Loucy (cell line): ENCODE measurements at regions not wholly inside any gene's neighbourhood (a gene's known extent, or its start where the extent isn't known, plus 50 kb on each side); places are given as distances from the start of the nearest gene placed in this dataset.

Experiments
- H2AFZ ChIP-seq: fragments of 200-600 bp; sonication (generic); 2 replicates; pipeline ENCODE4 v1.6.0; 2016; ENCODE audit warnings: antibody characterized with exemption, mild to moderate bottlenecking, low read length, moderate library complexity
- H3F3A ChIP-seq: fragments of 200-600 bp; 2 replicates; pipeline ENCODE4 v1.6.0; 2016; ENCODE audit warnings: antibody characterized with exemption, low read depth, mild to moderate bottlenecking
- H3K27me3 ChIP-seq: fragments of 200-600 bp; sonication (generic); 2 replicates; pipeline ENCODE4 v1.6.1; 2014; ENCODE audit warnings: low read length, mild to moderate bottlenecking; ENCODE audit not compliant: insufficient read depth, poor library complexity, severe bottlenecking
- H3K36me3 ChIP-seq: fragments of 200-600 bp; sonication (generic); 2 replicates; pipeline ENCODE4 v1.6.1; 2016; ENCODE audit warnings: low read length; ENCODE audit not compliant: insufficient read depth
- H3K4me1 ChIP-seq: fragments of 200-600 bp; sonication (generic); 2 replicates; pipeline ENCODE4 v1.5.1; 2014; ENCODE audit warnings: low read length, mild to moderate bottlenecking; ENCODE audit not compliant: insufficient read depth, poor library complexity, severe bottlenecking
- H3K4me2 ChIP-seq: fragments of 200-600 bp; sonication (generic); 2 replicates; pipeline ENCODE4 v1.6.0; 2014; ENCODE audit warnings: antibody characterized with exemption, low read length, low read depth, mild to moderate bottlenecking; ENCODE audit not compliant: poor library complexity, severe bottlenecking
- H3K4me3 ChIP-seq: fragments of 200-600 bp; sonication (generic); 2 replicates; pipeline ENCODE4 v1.5.1; 2014; ENCODE audit warnings: low read length, mild to moderate bottlenecking, mixed read lengths; ENCODE audit not compliant: poor library complexity, severe bottlenecking
- H3K79me2 ChIP-seq: fragments of 200-600 bp; sonication (generic); 2 replicates; pipeline ENCODE4 v1.6.1; 2014; ENCODE audit warnings: low read length; ENCODE audit not compliant: insufficient read depth
- H3K9ac ChIP-seq: fragments of 200-600 bp; sonication (generic); 2 replicates; pipeline ENCODE4 v1.6.0; 2014; ENCODE audit warnings: mild to moderate bottlenecking, low read depth, low read length, moderate library complexity; ENCODE audit not compliant: poor library complexity, severe bottlenecking
- H3K9me2 ChIP-seq: fragments of 200-600 bp; sonication (generic); replicated peaks from 2 replicates; pipeline ENCODE4 v1.6.1; 2016; ENCODE audit warnings: low read depth, low read length, mixed read lengths
- H3K9me3 ChIP-seq: fragments of 200-600 bp; sonication (generic); 2 replicates; pipeline ENCODE4 v1.6.1; 2014; ENCODE audit warnings: mild to moderate bottlenecking, antibody characterized with exemption, low read length, low read depth; ENCODE audit not compliant: insufficient read depth
- H4K20me1 ChIP-seq: fragments of 200-600 bp; sonication (generic); 2 replicates; pipeline ENCODE4 v1.6.0; 2014; ENCODE audit warnings: antibody characterized with exemption, low read length, mild to moderate bottlenecking; ENCODE audit not compliant: insufficient read depth, poor library complexity, severe bottlenecking
- CTCF ChIP-seq: fragments of 200-600 bp; sonication (generic); conservative IDR thresholded peaks from 2 replicates; pipeline ENCODE4 v1.5.1; 2014; ENCODE audit warnings: mild to moderate bottlenecking, antibody characterized with exemption, low read length
- EZH2phosphoT487 ChIP-seq: fragments of 200-600 bp; IDR thresholded peaks from 2 replicates; pipeline ENCODE4 v1.6.1; 2018; ENCODE audit warnings: antibody characterized with exemption, mild to moderate bottlenecking, moderate library complexity, borderline replicate concordance

- H3K9ac ChIP-seq: no peak overlapping the region
- no peaks in the 10 kb centered on the region for H3K79me2 ChIP-seq
- no peaks in the 10 kb centered on the region for H3K36me3 ChIP-seq
- H3K4me1 ChIP-seq: no peaks in the 10 kb centered on the region
- no peaks in the 10 kb centered on the region for H4K20me1 ChIP-seq
- no peaks in the 10 kb centered on the region for H3K9me3 ChIP-seq
- H3K4me2 ChIP-seq: no peak overlapping the region
- H3K4me3 ChIP-seq: no peak overlapping the region
- no peaks in the 10 kb centered on the region for H3K27me3 ChIP-seq
- TF ChIP-seq EZH2phosphoT487 (no peak), CTCF (no peak)
- no peaks in the 10 kb centered on the region for H3K9me2 ChIP-seq
- H3F3A ChIP-seq: no peaks in the 10 kb centered on the region
- no peak overlapping the region for H2AFZ ChIP-seq
Observed at GRCh38 chr14:44768935-44769334, 192.8 kb downstream of the KLHL28 start.

DNA sequence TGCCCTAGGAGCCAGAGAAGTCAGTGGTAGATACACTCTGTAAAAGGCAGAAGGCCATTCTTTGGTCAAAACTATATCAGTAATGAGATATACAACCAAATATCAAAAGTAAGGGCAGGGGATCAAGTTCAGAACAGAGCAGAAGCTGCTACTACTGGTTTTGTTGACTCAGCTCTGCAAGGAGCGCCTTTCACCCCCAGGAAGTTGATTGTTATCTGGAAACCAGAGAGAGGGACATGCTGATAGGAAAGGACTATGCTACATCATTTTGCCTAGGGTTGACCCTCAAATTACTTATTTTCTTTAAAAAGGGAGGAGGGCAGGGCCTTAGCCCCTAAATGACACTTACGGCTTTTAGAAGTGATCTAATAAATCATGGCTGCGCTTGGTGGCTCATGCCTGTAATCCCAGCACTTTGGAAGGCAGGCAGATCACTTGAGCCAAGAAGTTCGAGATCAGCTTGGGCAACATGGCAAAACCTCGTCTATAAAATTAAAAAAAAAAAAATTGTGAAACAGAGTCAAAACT, 194.0 kb downstream of the KLHL28 start:
- no peak for TF ChIP-seq CTCF
- TF ChIP-seq EZH2phosphoT487: no peak
- H3K36me3 ChIP-seq: no peaks in the 10 kb centered on the region

GRCh38 chr14:44766285-44766684, 195.5 kb downstream of the KLHL28 start:
- H2AFZ ChIP-seq: no peak overlapping the region
- no peaks in the 10 kb centered on the region for H3K36me3 ChIP-seq
- no peaks in the 10 kb centered on the region for H3K4me1 ChIP-seq
- H3K79me2 ChIP-seq: no peaks in the 10 kb centered on the region
- H4K20me1 ChIP-seq: no peaks in the 10 kb centered on the region
- H3F3A ChIP-seq: no peaks in the 10 kb centered on the region
- no peak overlapping the region for H3K4me3 ChIP-seq
- no peaks in the 10 kb centered on the region for H3K9me3 ChIP-seq
- H3K4me2 ChIP-seq: no peak overlapping the region
- H3K9me2 ChIP-seq: no peaks in the 10 kb centered on the region
- TF ChIP-seq EZH2phosphoT487 (no peak), CTCF (no peak)
- H3K27me3 ChIP-seq: no peaks in the 10 kb centered on the region
- H3K9ac ChIP-seq: no peak overlapping the region

More for the DNA sequence above, 194.0 kb downstream of the KLHL28 start:
- H3K27me3 ChIP-seq: no peaks in the 10 kb centered on the region
- no peaks in the 10 kb centered on the region for H4K20me1 ChIP-seq
- no peaks in the 10 kb centered on the region for H3K79me2 ChIP-seq
- H3K4me2 ChIP-seq: no peak overlapping the region
- no peak overlapping the region for H2AFZ ChIP-seq
- H3K4me3 ChIP-seq: no peak overlapping the region
- no peak overlapping the region for H3K9ac ChIP-seq
- no peaks in the 10 kb centered on the region for H3K9me2 ChIP-seq
- no peaks in the 10 kb centered on the region for H3F3A ChIP-seq
- no peaks in the 10 kb centered on the region for H3K4me1 ChIP-seq
- no peaks in the 10 kb centered on the region for H3K9me3 ChIP-seq
